Femur (tissue), 1 donor: ENCODE measurements at regions not wholly inside any gene's neighbourhood (a gene's known extent, or its start where the extent isn't known, plus 50 kb on each side); places are given as distances from the start of the nearest gene placed in this dataset.

Experiments
- DNase-seq: peaks from one replicate; pipeline ENCODE4 v3.0.0-alpha.2; 2017

DNA sequence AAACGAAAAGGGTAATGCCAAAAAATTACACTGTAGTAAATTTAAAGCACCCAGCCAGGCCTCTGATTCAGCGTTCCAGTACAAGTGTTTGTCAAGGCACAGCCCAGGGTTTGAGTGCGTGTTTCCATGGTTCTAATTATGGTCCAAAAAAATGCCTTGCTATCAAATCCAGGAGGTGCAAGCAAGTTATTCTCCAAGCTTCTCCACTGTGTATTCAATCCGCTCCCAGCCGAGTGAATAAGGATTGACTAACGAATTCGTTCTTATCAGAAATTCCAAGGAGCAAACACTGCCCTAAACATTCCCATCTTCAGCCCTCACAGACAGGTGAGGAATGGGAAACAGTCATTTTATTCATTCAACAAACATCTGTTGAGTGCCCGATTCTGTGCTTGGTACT is 103.3 kb upstream of the WWC1 start:
- DNase-seq: no peak

DNA sequence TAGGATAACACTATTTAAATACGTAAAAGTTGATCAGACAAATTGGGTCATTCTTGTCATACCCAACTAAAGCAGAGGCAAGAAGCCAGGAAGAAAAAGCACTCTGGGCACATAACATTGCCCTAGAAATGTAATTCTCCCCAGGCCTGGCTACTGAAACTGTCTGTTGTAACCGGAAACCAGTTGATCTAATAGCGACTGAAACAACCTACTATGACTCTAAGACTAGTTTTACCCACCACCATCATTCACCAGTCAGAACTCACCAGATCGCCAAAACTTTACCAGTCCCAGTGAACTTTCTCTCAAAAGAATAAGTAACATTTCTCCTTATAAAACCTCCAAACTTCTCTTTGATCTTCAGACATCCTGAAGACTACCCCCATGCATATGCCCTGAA is 99.3 kb upstream of the WWC1 start:
- DNase-seq: no peak

DNA sequence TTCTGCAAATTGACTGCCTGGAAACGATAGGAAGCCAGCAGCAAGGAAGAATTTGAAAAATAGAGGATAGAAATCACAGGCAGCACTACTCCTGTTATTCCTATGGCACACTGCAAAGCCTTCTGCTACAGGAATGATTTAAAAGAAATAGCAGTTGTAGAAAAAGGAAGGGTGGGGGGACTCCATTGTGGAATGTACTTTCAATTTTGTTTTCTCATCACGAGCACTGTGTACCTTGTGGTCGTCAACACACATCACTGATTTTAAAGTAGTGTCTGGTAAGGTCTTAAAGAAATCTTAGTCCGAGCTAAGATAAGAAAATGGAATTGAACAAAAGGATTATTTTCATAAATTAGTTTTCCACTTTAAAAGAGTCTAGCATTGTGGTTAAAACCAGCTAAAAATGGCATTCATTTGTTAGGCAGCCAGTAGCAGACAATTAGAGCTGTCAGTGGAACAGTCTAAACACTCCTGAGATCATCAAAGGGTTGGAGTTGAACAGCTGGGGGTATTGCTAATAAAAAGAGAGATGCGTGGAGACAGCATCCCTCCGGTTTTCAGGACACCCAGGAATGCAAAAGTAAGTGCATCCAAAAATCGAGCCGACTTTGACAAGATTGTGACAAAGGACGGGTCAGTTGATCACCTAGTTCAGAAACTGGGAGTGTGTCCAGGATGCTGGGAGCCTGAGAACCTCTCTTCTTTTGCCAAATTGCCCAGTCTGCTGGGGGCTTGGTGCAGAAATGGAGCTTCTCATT is 97.8 kb upstream of the WWC1 start:
- no peak for DNase-seq

DNA sequence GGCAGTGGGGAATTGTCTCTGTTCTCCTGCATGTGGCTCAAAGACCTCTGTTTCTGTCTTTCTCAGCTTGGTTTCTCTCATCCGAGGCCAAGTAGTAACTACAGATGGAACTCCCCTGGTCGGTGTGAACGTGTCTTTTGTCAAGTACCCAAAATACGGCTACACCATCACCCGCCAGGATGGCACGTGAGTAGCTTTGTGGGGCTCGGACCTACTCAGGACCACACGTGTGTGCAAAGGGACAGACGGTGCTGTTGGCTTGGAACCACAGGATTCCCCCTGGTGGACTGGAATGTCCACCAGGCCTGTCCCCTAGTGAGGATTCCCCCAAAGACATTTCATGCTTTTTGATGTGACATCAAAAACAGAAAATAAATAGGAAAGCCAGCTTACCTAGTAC is 96.3 kb upstream of the WWC1 start:
- no peak for DNase-seq

DNA sequence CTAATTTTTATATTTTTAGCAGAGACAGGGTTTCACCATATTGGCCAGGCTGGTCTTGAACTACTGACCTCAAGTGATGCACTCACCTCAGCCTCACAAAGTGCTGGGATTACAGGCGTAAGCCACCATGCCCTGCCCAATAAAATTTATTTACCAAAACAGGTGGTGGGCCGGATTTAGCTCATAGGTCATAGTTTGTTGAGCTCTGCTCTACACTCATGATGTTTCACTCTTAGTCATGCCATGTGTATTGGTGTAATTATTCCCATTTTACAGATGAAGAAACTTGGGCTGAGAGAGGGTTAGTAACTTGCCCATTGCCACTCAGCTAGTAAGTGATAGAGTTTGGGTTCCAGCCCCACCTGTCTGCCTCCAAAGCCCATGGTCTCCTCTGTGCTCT is 93.1 kb upstream of the WWC1 start:
- no peak for DNase-seq

DNA sequence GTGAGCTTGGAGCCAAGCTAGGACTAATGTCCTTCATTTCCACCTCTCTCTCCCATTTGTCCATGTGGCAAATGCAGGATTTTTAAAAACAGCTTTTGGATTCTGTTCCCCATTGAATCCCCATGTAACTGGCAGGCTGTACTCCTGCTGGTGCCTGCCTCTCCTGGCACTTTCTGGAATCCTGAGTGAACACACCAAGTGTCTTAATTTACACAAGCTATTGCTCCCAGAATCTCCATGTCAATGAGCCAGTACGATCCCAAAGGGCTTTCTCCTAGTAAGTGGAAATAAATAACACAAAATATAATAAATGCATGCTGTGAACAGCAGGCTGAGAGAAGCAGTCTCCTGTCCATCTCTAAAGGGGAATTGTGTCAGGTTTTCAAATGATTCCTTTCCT is 88.4 kb upstream of the WWC1 start:
- DNase-seq: no peak

DNA sequence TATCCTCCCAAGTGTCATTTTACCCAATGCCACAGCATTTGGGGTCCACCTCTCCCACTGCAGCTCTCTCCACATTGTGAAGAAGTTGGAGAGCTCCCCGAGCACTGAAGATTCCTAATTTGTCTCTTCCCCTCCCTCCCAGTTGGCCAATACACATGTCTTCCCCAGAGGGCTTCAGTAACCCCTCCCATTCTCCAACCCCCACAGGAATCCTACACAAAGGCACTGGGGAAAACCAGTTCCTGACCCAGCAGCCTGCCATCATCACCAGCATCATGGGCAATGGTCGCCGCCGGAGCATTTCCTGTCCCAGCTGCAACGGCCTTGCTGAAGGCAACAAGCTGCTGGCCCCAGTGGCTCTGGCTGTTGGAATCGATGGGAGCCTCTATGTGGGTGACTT is 87.3 kb upstream of the WWC1 start:
- no peak for DNase-seq

DNA sequence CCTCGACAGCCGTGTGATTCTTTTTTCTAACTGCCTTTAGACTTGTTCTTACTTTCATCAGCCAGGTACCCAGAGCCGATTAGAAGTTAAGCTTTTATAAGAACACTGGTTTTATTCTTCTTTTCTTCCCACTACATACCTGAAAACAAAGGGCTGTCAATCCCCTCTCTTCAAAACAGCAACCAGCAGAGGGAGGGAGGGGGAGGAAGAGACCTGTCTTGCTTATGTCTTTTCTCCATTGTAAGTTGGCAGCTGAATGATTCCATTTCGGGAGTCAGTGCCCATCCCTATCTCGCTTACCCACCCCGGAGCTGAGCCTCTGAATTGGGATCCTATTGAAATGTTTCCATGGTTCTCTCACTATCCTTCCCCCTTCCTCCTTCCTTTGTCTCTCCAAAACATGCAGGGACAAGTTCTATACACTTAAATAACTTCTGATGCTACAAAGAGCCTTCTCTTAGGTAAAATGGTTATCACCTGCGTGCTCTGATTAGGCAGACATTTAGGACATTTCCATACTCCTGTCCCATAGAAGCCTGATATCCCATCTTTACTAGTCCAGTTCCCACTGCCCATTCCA is 83.9 kb upstream of the WWC1 start:
- no peak for DNase-seq

DNA sequence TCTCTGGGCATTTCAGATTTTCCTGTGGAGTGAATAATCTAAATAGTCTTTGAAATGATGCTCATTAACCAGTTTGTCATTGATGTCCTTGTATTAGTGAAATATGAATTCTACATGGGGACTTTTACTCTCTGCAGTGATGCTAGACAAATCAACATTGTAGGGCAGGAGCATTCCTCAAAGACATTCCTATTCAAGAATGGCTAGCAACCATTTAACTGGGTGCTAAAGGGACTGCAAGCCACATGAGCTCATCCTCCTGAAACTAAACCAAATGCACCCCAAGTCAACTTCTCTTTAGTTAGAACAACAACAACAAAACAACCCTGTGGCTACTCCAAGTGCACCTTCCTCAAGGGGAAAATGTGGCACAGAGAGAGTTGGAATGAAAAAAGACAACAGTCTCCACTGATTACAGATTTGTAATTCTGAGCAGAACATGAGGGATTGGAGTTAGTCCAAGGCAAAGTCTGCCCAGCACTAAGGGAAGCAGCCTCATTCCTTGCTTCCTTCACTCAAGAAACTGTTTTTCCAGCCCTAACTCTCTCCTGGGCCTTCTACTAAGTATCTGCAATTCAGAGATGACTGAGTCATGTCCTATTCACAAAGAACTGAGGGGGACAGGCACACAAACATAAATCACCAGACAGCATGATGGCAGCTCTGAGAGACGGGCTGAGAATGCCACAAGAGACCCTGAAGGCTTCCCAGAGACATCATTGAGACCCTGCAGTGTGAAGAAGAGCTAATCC is 82.0 kb upstream of the WWC1 start:
- DNase-seq: no peak

DNA sequence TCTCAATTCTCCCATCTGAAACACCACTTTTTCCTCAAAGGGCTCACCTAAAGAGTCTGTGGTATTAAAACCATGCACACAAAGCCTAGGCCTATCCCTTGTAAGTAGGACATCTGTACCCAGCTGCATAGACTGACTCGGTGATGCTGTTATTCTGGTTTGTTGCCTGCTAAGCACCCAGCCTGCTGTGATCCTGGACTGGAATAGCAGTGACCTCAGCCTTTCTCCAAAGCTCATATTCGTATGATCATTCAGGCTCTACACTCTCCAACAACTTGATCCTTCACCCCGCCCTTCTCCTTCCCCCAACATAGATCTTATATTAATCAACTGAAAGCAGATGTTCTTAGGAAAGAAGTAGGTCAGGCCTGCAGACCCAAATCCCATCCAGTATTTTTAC is 81.4 kb upstream of the WWC1 start:
- no peak for DNase-seq

DNA sequence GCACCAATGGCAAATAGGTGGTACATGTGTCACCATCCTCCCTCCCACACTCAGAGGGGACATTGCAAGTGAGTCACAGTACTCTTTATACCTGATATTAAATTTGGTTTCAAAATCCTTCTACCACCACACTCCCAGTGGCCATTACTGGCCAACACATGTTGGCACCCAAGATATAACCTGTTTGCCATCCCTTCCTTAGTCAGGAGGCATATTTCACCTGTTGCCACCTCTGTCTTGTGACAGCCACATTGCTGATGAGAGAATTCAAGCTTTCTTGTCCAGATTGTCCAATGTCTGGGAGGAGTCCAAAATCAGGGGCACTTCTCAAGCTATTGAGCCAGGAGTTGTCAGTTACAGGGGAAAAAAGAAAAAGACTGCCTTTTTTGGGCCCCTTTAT is 80.2 kb upstream of the WWC1 start:
- DNase-seq: no peak

DNA sequence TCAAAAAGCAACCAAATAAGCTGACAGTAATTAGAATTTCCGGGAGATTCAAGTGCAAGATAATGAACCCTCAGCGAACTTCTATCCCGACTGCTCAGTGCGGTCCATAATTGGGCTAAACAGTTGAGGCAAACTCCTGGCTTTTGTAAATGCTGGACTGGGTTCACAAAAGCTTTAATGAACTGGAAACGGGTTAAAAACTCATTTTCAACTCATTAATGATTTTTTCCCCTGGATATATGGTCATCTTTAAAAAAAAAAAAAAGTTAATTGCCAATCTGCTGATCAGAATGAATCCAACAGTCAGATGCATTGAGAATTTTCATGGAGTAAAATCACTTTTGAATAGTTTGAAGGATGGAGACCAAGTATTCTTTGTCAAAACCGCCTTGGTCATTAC is 79.5 kb upstream of the WWC1 start:
- no peak for DNase-seq

DNA sequence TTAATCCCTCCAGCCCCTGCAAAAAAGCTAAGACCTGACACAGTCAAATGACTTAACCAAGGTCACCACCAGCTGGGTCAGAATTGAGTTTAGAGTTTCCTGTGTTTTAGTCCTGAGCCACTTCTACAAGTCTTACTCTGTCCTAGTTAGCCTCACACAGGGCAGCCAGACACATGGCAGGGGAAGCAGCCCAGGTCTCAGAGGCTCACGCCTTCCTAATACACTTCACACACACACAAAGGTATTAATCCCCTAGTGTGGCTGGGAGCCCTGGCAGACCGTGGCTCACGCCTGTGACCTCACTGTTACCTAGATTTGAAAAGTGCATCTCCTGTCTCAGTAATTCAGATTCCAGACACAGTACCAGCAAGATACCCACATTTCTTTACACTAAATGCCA is 77.4 kb upstream of the WWC1 start:
- no peak for DNase-seq

DNA sequence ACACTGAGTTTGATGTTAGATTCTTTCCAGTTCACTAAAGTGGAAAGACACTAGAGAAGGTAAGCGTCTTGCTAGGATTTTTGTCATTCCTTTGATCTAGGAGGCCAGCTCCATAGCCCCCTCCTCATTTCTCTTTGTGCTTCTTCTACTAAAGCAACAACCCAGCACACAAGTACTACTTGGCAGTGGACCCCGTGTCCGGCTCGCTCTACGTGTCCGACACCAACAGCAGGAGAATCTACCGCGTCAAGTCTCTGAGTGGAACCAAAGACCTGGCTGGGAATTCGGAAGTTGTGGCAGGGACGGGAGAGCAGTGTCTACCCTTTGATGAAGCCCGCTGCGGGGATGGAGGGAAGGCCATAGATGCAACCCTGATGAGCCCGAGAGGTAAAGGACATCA is 76.6 kb upstream of the WWC1 start:
- DNase-seq: no peak

DNA sequence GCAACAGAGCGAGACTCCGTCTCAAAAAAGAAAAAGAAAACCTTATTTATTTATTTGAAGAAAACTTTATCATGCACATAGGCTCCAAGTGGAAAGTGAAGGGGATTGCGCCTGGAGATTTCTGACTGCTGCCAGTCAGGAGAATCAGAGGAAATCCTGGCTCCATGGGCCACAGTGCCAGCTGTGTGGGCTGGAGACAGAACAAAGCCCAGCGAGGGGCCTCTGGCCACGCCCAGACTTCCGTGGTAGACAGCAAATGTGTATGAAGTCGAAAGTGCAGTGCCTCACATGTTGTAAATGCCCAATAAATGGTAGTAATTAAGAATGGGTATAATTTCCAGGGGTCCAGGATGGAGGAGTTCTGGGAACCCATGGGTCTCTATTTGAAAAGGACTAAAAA is 75.8 kb upstream of the WWC1 start:
- no peak for DNase-seq

DNA sequence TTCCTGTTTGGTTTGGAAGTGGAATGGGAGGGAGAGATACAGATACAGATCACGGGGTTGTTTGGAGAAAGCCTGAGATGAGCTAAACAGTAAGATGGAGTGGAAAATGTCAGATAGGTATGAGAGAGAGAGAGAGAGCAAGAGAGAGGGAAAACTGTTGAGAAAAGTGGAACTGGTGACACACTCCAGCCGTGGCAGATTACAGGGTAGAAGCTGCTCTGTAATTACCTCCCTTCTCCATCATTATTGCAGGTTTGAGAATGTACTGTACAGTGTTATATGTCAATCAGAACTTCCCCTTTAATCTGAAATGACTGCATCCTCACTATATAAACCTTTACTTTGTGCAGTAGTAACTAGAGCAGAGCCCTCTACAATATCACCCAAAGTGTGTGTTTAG is 74.5 kb upstream of the WWC1 start:
- DNase-seq: no peak

DNA sequence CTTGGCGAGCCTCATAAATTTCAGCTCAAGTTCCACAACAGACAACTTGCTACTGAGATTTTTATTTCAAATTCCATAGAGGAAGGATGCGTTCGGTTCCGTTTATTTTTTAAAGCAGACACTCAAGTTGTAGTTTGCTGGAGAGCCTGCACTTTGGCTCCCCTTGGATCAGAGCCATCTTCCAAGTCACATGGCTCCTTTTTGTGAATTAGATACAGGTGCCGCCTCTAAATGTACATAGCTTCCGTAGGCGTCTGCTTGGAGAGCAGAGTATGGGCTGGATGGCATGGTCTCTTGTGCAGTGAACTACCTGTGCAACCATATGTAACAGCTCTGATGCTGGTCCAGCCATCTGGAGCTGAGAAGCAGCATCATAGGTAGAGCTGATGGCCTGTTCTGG is 73.9 kb upstream of the WWC1 start:
- DNase-seq: no peak

DNA sequence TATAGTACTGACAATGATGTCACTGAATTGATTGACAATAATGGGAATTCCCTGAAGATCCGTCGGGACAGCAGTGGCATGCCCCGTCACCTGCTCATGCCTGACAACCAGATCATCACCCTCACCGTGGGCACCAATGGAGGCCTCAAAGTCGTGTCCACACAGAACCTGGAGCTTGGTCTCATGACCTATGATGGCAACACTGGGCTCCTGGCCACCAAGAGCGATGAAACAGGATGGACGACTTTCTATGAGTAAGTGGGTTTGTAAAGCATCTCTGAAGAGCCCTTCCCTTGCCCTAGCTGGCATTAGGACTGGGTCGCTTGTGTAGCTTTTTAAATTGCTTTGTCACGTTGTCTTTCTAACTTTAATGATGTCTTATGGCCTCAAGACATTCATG is 72.7 kb upstream of the WWC1 start:
- no peak for DNase-seq

DNA sequence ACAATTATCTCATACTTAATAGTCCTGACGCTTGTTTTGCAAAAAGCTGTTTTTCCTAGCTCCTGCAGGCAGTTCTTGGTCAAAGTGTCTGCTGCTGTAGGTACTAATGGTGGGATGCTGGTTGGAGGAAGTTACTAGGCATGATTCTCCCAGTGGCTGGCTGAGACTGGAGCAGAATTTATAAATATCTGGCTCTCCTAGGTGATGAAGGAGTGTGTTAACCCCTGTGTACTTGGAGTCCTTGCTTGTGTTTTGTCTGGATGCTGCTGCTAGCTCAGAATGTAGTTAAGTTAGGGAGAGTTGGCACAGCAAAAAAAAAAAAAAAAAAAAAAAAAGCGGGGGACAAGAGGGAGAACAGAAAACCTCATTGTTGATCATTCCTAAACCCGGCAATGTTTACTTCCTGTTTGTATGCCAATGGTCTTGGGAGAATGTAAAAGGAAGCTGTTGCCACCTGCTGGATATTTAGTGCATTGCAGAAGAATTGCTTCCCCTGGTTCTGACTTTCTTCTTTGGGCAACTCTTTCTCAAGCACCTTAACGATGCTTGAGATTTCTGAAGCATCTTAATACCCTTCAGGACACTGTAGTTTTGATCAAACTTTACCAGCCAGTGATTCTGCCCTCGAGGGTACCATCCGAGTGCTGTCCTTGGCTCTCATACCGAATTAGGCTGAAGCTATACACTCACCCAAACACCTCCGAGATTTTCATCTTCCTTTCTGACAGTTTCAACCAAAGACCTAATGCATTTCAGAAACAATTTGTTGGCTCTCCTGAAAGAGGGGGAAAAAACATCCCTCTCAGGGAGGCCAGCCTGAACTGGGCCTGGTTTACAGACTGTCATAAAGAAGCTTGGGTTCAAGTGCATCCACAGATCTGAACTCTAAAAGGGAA is 71.7 kb upstream of the WWC1 start:
- DNase-seq: peak; percentile 63

DNA sequence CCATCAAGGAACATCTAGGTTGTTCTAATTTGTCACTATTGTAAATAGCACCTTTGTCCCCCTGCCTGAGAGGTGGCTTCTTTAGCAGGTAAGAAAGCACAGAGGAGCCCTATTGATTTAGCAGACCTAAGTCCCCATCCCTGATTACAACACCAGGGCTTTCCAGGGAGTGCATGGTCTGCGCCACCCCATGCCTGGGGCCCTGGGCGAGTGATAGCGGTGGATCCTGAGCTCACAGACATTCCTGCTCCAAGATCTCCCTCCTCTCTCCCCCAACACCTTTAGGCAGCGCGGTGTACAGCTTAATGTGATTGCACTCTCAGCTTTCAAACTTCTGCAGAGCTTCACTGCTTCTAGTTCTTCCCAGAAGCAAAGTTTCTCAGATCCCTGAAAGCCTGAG is 67.4 kb upstream of the WWC1 start:
- DNase-seq: no peak

DNA sequence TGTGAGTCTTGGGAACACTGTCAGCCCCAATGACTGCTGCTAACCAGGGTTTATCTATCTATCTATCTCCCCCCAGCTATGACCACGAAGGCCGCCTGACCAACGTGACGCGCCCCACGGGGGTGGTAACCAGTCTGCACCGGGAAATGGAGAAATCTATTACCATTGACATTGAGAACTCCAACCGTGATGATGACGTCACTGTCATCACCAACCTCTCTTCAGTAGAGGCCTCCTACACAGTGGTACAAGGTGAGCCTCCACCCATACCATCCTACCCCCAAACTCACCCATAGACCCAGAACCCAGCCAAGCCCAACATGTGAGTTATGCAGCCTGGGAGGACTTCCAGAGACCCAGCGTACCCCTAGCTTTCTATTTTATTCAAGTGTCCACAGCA is 65.4 kb upstream of the WWC1 start:
- no peak for DNase-seq

DNA sequence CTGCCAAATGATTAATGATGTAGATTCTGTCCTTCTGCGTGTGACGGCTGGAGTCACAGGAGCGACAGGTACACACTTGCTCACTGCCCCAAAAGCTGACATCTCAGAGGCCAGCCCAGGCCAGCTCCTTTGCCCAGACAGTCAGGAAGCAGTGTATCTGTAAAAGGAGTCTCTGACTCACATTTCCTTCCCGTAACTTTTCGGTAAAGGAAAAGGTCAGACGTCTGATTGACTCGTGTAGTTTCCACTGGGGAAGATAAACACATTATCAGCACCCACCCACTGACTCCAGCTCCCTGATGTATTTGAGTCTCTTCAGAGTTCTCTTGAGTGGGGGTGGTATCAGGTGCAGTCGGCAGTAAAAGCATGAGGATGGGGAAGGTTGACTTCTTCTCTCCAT is 64.4 kb upstream of the WWC1 start:
- DNase-seq: no peak

DNA sequence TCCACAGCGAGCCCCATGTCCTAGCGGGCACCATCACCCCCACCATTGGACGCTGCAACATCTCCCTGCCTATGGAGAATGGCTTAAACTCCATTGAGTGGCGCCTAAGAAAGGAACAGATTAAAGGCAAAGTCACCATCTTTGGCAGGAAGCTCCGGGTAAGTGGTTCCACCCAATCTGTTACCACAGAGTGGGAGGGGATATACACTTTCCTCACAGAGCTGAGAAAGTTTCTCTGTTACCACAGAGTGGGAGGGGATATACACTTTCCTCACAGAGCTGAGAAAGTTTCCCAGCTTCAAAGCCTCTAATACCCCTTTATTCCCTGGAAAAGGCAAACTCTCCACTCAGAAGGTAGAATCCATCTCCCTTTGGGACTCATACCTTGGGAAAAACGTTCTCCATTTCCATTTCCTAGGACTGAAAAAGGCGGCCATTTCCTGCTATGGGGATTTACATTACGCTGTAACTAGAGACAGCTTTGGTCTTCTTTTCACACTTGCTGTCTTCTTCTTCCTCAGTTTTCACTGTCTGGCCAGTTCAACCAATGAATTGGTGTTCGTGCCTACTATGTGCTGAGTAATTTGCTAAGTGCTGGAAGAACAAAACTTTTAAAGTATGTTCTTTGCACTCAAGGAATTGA is 63.4 kb upstream of the WWC1 start:
- DNase-seq: no peak
